Ascending aorta (tissue), 2 donors: ENCODE measurements at regions not wholly inside any gene's neighbourhood (a gene's known extent, or its start where the extent isn't known, plus 50 kb on each side); places are given as distances from the start of the nearest gene placed in this dataset.

Source experiments
- DNase-seq, 2 donors: peaks; one replicate each; pipeline ENCODE4 v3.0.0-alpha.2; 2019; ENCODE audit warnings: low spot score in 2 of 2
- H3K27ac ChIP-seq, 2 donors: fragments of 200-600 bp; sonication (generic); one replicate each; pipeline ENCODE4 v1.5.1; 2016 to 2017; ENCODE audit warnings: mild to moderate bottlenecking in 1 of 2
- H3K27me3 ChIP-seq: fragments of 200-600 bp; sonication (generic); one replicate; pipeline ENCODE4 v1.5.1; 2017
- H3K36me3 ChIP-seq, 2 donors: fragments of 200-600 bp; sonication (generic); one replicate each; pipeline ENCODE4 v1.5.1; 2016
- H3K4me1 ChIP-seq, 2 donors: fragments of 200-600 bp; sonication (generic); one replicate each; pipeline ENCODE4 v1.5.1; 2016 to 2017; ENCODE audit warnings: mild to moderate bottlenecking in 1 of 2
- H3K4me3 ChIP-seq, 2 donors: fragments of 200-600 bp; sonication (generic); one replicate each; pipeline ENCODE4 v1.5.1; 2016 to 2017; ENCODE audit warnings: mild to moderate bottlenecking in 1 of 2
- H3K9me3 ChIP-seq, 2 donors: fragments of 200-600 bp; sonication (generic); one replicate each; pipeline ENCODE4 v1.5.1; 2016
- intact Hi-C: fragments of 100-400 bp; cut with DNase I; formaldehyde crosslinking; loops from one replicate; pipeline ENCODE4 v1.15.1; 2023
- TF ChIP-seq, protein P1 (sequence below), 3 experiments: fragments of 200-600 bp in 2 of 3; fragments of 450-650 bp in 1 of 3; sonication (generic) in 2 of 3; IDR thresholded peaks; one replicate each; pipeline ENCODE4 v1.5.1; 2016 to 2019; ENCODE audit warnings: antibody characterized with exemption in 3 of 3, mild to moderate bottlenecking in 1 of 3, moderate library complexity in 1 of 3

DNA sequence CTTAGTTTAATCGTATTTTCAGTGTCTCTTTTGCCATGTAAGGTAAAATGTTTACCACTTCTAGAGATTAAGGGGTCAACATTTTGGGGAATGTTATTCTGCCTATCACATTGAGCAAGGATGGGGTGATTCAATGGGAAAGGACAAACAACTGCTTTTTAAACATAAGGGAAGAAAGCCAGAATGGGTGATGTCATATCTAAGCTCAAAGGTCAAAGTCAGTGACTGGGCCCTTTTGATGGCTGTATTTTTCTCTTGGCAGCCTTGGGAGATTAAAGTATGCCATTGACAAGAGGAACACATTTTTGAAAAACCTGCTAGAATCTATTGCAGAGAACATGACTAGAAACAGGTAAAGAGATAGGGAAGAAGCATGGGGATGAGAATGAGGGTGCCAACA is 477.3 kb upstream of the IRAK1BP1 start:
- Histone ChIP-seq H3K9me3 (peaks cover 0 to 8% of the 10 kb centered on the region in 2 donors), H3K36me3 (no peaks in the 10 kb centered on the region), H3K27ac (no peak overlapping the region), H3K4me1 (no peaks in the 10 kb centered on the region), H3K27me3 (no peaks in the 10 kb centered on the region), H3K4me3 (no peak overlapping the region)
- TF ChIP-seq, protein P1, sequence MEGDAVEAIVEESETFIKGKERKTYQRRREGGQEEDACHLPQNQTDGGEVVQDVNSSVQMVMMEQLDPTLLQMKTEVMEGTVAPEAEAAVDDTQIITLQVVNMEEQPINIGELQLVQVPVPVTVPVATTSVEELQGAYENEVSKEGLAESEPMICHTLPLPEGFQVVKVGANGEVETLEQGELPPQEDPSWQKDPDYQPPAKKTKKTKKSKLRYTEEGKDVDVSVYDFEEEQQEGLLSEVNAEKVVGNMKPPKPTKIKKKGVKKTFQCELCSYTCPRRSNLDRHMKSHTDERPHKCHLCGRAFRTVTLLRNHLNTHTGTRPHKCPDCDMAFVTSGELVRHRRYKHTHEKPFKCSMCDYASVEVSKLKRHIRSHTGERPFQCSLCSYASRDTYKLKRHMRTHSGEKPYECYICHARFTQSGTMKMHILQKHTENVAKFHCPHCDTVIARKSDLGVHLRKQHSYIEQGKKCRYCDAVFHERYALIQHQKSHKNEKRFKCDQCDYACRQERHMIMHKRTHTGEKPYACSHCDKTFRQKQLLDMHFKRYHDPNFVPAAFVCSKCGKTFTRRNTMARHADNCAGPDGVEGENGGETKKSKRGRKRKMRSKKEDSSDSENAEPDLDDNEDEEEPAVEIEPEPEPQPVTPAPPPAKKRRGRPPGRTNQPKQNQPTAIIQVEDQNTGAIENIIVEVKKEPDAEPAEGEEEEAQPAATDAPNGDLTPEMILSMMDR (IDR thresholded peaks at IDR 0.05), result no peak
- no peak for DNase-seq
- intact Hi-C loops, result no loop called here

DNA sequence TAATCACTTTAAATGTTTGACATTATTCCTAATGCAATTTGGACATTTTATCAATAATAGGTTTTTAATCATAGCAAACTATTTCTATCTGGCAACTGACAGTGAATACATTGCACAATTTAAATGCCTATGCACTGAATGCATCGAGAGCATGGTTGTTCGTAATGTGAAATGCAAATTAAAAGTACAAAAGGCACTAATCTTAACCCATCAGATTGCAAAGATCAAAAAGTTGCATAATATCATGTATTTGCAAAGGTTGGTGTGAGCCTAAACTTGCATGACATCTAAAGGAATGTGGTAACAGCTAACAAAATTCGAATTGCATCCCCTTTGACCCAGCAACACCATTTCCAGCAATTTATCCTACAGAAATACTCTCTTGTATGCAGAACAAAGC is 469.9 kb upstream of the IRAK1BP1 start:
- H3K27me3 ChIP-seq, result no peaks in the 10 kb centered on the region
- TF ChIP-seq, protein P1 (IDR thresholded peaks at IDR 0.05), result no peak
- no peak overlapping the region for H3K27ac ChIP-seq
- no peaks in the 10 kb centered on the region for H3K9me3 ChIP-seq
- H3K36me3 ChIP-seq, result no peaks in the 10 kb centered on the region
- DNase-seq, result no peak
- H3K4me1 ChIP-seq, result no peaks in the 10 kb centered on the region
- no peak overlapping the region for H3K4me3 ChIP-seq
- intact Hi-C loops, result no loop called here

DNA sequence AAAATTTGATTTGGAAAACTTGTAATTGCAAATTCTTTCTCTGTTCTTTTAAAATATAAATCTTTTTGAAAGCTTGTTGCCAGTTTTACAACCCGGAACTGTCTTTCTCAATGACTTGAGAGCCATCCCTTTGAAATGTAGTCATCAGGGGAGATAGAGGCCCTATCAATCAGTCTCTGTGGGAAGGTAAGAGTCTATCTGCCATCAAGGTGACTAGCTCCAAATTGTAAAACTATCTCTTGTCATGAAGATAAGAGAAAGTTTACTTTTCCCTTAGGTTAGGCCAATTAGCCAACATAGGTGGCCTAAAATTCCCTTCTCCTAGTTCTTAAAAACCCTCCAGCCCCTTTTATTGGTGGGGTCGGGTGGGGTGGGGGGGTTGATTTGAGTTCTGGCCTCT is 469.1 kb upstream of the IRAK1BP1 start:
- Histone ChIP-seq H3K27ac (no peak overlapping the region), H3K4me1 (no peaks in the 10 kb centered on the region), H3K9me3 (no peaks in the 10 kb centered on the region), H3K4me3 (no peak overlapping the region), H3K36me3 (no peaks in the 10 kb centered on the region), H3K27me3 (no peaks in the 10 kb centered on the region)
- DNase-seq, result no peak
- TF ChIP-seq, protein P1 (IDR thresholded peaks at IDR 0.05), result no peak
- intact Hi-C loops, result no loop called here

DNA sequence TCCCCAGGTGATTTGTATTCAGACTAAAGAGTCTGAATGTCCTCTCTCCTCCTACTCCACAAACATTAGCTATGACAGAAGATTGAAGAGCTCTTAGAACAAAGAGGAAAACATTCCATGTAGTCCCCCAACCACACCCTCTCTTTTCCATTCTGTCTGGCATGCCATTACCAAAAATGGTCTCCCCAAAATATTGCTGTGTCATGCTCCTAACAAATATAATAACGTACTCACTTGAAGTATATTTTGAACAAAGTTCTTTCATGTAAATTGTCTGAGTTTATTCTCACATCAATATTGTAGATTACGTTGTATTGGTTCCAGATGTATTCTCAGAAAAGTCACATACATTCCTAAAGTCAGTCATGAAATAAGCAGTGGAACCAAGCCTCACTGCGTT is 467.3 kb upstream of the IRAK1BP1 start:
- no peaks in the 10 kb centered on the region for H3K9me3 ChIP-seq
- no peak overlapping the region for H3K27ac ChIP-seq
- H3K36me3 ChIP-seq, result no peaks in the 10 kb centered on the region
- TF ChIP-seq, protein P1 (IDR thresholded peaks at IDR 0.05), result no peak
- H3K4me3 ChIP-seq, result no peak overlapping the region
- no peaks in the 10 kb centered on the region for H3K27me3 ChIP-seq
- H3K4me1 ChIP-seq, result no peaks in the 10 kb centered on the region
- no peak for DNase-seq
- intact Hi-C loops, result no loop called here

DNA sequence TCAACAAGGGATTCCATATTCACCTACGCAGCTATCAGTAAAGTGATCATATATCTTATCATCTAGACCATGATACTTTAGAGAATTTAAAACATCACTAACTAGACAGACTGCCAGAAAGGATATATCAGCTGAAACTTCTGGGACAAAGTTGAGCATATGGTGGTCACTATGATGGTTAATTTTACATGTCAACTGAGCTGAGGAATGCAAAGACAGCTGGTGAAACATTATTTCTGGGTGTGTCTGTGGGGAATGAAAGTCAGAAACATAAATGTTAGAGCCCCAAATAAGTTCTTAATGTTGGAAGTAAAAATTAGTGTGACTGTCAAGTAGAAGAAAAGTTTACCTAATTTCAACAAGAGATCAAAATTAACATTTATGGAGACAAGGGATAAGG is 440.0 kb upstream of the IRAK1BP1 start:
- no peak overlapping the region for H3K4me3 ChIP-seq
- DNase-seq, result no peak
- H3K27me3 ChIP-seq, result no peaks in the 10 kb centered on the region
- TF ChIP-seq, protein P1 (IDR thresholded peaks at IDR 0.05), result no peak
- no peak overlapping the region for H3K27ac ChIP-seq
- H3K4me1 ChIP-seq, result no peaks in the 10 kb centered on the region
- H3K36me3 ChIP-seq, result no peaks in the 10 kb centered on the region
- H3K9me3 ChIP-seq, result no peaks in the 10 kb centered on the region
- intact Hi-C loops, result no loop called here

DNA sequence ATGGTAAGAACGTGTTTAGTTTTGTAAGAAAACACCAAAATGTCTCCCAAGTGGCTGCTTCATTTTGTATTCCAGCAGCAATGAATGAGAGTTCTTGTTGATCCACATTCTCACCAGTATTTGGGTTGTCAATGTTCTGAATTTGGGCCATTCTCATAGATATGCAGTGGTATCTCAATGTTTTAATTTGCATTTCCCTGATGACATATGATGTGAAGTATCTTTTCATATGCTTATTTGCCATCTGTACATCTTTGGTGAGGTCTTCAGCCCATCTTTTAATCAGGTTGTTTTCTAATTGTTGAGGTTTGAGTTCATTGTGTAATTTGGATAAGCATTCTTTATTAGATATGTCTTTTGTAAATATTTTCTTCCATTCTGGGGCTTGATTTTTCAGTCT is 436.8 kb upstream of the IRAK1BP1 start:
- Histone ChIP-seq H3K36me3 (no peaks in the 10 kb centered on the region), H3K27ac (no peak overlapping the region), H3K9me3 (no peaks in the 10 kb centered on the region), H3K4me3 (no peak overlapping the region), H3K4me1 (no peaks in the 10 kb centered on the region), H3K27me3 (no peaks in the 10 kb centered on the region)
- no peak for DNase-seq
- TF ChIP-seq, protein P1 (IDR thresholded peaks at IDR 0.05), result no peak
- intact Hi-C loops, result no loop called here
